ENCODE measurements at regions not wholly inside any gene's neighbourhood (a gene's known extent, or its start where the extent isn't known, plus 50 kb on each side); places are given as distances from the start of the nearest gene placed in this dataset.

DNA sequence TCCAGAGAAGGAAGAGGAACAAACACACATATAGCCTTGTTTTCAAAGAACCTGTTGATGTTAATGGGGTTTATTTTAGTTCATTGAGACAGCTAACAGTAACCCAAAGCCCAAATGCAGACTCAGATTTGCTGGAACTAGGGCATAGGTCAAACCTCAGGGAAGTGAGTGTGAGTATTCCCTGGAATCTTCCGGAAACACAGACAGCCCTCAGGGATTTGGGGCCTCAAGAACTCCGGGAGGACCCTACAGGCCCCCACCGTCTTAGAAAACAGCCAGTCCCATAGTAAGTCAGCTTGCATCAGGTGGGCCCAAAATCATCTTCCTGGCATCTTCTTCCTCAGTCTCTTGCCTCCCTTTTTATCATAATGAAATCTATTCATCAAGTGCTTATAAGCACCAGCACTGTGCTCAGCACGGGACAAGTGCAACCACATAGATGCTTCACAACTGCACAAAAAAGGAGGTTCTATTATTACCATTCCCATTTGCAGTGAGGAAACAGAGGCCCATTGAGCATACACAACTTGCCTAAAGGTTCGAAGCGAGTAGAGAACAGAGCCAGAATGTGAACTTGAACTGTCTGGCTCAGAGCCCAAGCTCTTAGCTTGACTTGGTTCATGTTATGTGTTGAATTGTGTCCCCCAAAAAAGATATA is 50.2 kb upstream of the BCL11A start:
- DNase-seq = no peak

DNA sequence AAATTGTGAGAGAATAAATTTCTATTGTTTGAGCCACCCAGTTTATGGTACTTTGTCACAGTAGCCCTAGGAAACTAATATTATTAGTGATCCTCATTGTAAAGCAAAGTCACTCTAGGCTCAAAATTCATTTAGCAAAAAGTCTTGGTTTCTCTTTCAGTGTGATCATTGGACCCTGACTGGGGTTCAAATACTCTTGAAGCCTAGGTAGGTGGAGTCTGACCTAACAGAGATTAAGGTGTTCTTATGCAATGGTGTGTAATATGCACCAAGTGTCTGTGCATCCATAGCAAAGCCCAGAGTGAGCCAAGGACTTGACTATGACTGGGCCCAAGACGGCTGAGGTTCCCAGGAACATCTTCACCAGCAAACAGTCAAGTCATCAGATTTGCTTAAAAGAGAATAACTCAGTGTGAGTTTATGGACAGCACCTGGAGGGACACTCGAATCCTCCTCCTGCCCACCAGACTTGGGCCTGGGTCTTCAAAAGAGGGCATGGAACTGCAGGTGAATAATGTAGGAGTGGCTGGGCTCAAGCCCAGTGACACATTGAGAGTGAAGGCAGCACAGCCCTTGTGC is 51.1 kb upstream of the BCL11A start:
- no peak for DNase-seq

DNA sequence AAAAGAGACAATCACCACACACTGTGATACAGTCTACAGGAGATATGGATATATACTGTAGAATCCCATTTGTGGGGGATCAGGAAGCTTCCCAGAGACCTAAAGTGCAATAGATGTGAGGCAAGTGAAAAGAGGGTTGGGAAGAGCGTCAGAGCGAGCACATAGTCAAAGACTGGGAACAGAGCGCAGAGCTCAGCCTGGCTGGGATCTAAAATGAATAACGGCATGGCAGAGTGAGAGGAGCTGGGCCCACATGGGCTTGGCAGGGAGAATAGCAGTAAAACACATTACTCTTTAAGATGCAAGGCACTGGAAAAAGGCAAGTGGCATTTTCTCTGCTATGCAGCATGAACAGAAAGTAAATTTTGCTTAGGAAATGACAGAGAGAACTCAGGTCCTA is 52.4 kb upstream of the BCL11A start:
- no peak for DNase-seq

DNA sequence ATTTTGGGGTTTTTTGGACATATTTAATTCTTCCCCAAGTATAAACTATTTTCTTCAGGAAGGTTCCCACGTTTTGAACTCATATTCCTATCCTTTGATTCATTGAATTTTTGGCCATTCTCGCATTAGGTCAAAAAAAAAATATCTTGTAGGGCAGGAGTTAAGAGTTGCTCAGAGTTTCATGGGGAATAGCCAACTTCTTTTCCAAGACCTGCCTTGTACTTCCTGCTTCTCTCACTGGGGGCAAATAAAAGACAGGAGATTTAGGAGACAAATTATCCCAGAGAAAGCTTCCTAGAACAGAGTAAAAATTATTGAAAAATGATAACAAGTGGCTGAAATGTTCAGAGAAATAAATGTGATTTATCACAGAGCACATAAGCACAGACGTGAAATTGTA is 55.2 kb upstream of the BCL11A start:
- no peak for DNase-seq

DNA sequence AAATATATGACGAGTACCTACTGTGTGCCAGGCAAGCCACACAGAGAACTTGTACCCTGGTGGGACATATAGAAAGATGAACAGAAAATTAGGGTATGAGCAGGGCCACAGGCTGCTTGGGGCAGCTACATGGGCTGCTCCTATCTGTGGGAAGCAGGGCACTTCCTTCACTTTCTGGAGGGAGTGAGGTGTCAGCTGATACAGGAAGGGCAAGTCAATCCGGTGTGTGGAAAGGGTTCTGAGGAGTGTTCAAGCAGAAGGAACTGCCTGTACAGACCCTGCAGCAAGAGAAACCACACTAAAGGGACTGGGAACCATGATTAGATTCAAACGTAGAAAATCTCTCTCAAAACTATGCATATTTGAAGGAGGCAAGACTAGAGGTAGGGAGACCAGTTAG is 58.6 kb upstream of the BCL11A start:
- no peak for DNase-seq

DNA sequence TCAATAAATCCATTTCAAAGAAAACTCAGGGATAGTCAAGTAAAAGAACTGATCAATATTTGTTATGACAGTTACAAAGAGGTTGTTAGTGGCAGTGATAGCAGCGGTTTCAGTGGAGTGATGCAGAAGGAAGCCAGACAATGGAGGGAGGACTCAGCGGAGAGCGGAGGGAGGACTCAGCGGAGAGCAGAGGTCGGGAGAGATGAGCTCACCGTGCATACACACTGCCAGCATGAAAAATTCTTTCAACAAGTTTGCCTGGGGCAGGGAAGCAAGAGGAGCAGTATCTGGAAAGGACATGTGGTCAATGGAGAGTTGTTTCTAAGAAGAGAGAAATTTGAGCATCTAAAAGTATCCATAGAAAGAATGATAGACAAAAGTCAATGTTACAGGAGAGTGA is 60.9 kb upstream of the BCL11A start:
- no peak for DNase-seq

DNA sequence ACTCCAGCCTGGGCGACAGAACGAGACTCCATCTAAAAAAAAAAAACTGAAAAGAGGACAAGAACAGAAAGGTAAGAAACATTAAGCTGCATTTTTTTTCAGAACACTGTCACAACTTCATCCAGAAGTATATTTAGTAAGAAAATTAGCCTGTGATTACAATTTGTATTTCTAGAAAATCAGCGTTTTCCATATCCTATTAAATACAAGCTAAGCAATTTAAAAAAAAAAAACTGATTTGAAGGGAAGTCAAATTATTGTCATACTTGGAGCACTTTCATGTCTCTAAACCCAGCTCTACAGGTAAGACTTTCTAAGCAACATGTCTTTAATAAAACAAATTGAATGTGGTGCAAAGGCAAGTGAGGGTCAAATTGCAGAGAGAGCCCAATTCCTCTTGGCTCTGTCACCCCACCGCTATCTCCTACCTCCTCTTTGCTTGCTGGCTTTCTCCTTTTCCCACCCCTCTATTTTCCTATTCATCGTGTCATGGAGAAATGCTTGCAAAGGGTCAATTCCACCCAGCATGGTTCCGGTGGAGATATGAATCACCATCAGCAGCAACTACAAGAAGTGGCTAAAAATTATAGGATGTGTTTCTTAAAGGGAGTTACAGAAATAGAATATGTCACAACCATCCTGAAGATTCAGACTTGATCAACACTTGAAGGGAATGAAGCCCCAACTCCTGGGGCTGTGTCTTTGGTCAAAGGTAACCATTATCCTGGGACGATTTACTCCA is 68.4 kb upstream of the BCL11A start:
- DNase-seq = no peak

DNA sequence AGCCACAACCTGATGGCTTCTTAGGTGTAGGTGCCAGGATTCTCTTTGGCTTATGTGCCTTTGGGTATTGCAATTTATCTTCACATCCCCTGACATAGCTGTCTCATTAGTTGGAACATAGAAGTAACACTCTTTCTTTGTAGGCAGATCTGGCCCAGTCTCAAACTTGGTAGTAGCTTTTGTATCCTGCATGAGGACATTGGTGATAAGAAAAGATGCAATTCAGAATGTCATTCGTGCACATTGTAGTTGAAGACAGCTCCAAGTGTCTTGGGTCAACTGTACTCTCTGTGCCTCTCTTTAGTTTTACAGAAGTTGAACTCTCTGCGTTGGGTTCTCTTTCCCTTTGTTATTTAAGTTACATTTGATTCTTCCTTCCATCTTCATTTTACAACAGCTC is 69.6 kb upstream of the BCL11A start:
- no peak for DNase-seq

DNA sequence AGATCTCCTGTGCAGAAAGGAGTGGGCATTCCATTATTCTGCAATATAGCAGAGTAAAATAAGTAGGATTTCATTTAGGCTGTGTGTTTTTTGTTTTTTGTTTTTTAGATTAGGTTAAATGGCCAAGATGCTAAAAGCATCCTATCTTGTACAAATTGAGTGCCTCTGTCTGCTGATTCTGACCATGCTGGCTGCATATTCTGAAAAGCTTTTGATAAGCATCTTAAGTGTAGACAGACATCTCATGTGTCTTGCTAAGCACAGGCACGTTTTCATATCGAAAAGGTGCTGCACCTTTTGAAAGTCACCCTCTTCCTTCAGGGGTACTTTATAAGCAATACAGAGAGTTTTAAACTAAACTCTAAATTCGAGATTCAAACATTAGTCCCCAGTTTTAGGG is 74.0 kb upstream of the BCL11A start:
- DNase-seq = no peak

DNA sequence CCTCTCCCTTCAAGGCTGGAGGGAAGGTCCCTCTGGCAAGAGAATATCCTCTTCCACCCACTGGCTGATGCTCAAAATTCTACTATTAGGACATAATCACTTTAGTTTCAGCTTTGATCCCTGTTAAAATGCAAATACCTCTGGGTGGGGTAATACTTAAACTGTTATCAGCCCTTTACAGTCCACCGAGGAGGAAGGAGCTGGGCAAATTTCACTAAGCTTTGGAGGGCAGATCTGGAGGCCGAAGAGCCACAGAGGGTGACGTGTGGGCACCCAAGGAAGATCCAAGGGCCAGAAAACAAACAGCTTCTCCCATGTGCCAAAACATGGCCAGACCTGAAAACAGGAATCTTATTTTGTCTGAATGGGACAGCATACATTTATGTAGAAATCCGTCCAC is 74.6 kb upstream of the BCL11A start:
- DNase-seq = no peak

DNA sequence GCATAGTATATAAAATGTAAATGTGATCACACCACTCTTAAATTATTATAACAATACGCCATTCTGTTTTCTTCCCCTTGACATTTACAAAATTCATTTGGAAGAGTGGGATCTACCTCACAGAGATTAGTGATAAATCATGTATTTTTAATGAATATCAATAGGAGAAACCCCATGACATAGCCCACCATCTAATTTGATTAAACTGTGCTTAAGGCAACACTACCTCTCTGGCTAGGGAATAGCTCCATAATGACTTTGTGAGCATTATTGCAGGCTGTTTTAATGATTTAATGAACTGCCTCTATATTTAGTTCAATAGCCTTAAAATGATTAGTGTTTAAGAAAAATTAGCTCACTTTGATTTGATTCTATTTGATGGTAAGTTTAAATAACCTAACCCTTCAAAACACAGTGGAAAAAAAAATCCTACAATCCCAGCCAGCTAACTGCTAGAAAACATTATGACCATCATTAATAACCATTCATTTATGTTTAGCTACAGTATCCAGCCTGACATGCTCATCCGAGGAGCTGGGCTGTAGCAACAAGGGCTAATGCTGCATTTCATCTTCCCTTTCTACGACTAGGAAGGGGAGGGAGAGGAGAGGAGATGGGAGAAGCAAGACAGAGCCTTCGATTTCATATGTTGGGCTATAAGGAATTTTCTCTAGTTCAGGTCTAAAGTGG is 75.3 kb upstream of the BCL11A start:
- DNase-seq = no peak

DNA sequence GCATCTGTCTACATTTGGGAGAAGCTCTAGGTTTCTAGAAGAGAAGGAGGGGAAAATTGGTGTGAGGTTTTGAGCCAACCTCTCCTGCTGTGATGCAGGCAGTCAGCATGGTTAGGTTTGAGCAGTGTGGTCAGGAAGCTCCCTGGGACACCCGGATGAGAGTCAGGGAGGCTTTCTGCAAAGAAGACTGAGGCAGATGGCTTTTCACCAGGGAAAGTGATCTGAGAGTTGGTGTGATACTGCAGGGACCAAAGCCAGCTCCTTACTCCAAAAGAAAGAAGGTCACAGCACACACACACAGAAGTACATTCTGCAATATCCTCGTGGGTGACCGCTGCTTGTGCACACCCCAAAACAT is 75.8 kb upstream of the BCL11A start:
- DNase-seq = no peak

DNA sequence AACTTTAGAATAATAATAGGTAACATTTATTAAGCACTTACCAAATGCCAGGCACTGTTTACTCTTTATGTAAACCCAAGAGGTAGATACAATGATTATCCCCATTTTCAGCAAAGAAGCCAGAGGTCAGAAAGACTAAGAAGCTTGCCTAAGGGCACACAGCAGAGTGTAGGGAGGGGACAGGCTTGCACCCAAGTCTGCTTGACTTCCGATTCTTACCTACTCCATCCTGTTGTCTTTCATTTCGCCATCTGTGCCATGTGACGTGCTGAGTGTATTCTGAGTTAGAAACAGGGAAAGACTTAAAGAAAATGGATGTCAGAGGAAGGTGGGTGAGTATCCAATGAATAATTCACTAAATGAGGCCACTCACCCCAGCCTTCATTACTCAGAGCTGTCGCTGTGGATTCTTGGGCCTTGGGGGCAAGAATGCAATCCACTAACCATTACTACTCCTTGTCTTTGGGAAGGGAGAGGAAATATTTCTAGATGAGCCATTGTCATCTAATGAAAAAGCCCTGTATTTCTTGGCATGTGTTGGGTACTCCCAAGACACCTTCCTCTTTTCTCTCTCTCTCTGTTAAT is 76.4 kb upstream of the BCL11A start:
- peak; percentile 3 for DNase-seq

DNA sequence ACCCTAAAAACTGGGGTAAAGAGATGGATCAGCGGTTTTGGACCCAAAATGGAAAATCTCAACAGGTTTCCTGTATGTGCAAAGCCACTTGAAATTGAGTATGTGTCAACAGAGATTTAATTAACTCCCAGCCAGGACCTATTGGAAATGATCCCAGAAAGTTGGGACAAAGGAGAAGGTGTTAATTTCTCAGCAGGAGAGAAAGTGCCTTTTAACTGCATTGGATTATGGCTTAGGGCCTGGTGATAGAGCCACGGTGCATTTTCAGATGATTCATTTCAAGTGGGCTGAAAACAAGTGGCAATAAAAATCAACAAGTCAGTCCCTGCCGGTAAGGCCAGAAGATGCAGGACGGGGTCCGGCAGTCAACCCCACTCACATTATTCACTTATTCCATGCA is 80.2 kb upstream of the BCL11A start:
- no peak for DNase-seq

DNA sequence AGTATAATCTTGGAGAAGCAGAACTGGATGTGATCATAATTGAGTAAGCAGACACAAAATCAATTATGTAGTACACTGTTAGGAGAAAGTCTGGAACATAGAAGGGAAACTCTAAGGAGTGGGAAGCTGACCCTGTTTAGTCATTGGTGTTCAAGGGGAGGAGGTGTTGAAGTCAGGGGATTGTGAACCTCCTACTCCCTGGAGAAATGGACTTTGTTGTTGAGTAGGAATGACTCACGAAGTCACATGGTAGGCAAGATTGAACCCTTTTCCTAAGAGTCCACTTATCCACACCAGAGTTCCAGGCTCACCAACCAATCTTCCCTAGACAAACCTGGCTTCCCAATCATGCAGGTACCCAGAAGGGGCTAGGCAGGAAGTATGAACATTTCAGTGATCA is 81.0 kb upstream of the BCL11A start:
- no peak for DNase-seq

DNA sequence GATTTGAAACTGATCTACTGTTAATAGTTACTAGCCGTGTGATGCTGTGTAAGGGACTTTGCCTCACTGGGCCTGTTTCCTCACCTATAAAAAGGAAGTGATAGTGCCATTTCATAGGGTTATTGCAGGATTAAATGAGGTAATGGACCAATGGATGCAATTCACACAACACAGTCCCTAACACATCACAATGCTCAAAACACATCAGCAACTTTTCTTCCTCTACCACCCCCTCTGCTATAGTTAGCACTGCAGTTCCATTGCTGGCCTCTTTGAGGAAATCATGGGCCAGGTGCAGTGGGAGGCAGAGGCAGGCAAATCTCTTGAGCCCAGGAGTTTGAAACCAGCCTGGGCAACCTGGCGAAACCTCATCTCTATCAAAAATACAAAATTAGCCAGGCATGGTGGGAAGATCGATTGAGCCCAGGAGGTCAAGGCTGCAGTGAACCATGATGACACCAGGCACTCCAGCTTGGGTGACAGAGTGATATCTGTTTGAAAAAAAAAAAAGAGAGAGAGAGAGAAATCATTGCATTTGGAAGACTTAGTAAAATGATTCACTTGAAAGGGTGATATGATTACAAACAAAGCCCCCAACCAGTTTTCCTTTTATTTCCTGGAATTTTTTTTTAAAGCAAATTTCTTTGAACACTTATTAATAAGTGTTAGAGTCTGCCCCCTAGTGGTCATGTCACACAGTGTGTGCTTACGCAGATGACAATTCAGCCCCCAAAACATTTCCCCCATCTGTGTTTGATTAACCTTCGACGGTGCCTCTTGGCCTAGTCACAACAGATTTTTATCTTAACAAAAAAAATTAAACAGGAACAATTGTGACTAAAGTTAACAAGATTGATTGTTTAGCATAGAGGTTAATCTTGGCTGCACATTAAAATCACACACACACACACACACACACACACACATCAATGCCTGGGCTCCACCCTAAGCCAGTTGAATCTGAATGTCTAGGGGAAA is 88.6 kb upstream of the BCL11A start:
- DNase-seq = peak; percentile 35

DNA sequence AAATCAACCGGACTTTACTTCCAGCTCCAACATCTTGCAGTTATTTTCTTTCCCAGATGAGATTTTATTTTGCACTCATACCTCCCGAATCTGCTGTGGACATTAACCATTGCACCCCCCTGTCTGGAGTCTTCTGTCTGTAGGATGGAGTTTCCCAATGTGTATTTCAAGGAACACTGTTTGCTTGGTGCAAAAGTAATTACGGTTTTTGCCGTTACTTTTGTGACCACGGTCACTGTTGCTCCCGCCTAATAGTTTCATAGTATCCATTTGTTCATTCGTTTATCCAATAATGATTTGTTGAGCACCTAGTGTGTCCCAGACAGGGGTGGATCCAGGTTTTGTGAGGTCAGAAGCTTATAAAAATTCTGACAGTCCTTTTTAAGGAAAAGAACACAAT is 90.3 kb upstream of the BCL11A start:
- DNase-seq = no peak

DNA sequence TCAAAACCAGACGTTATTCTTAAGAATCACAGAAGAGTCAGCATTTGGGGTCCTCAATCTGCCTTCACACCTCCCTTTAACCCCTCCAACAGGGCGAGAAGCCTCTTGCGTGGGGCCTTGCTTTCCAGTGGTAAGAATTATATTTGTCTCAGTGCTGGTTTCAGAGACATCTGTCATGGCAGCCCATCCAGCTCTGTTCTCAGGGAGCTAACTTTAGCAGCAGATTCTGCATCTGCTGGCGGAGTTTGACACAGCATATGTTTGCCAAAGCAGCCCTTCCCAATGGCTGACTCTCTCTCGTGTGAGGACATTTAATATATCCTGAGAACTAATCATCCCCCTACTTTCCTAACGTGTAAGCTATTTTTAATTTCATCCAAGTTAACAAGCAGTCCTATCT is 91.5 kb upstream of the BCL11A start:
- DNase-seq = no peak

DNA sequence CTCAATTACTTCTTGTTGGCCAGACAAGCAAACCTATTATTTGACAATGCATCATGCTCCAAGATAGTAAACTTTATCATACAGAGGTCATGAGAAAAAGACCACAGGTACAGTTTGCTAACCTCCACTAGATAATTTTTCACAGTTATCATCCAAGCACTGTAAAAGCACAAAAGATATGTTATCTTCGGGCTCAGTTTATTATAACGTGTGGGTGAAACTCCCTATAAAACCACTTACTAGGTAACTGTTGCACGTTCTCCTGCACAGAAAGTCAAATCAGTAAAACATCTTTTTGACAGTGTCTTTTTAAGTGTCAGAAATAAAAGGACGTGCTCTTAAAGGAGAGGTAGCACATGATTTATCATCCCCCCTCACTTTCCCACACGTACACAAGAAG is 94.7 kb upstream of the BCL11A start:
- DNase-seq = no peak

DNA sequence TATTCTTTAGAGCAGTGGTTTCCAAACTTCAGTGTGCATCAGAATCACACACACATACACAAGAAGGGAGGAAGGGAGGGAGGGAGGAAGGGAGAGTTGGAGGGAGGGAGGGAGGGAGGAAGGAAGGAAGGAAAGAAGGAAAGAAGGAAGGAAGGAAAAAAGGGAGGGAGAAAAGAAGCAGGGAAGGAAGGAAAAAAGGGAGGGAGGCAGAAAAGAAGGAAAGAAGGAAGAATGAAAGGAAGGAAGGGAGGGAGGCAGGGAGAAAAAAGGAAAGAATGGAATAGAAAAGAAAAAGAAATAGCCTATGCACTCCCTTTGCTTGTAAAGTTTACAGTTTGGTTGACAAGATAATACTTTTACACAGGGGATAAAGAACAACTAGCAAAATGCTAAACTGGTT is 96.3 kb upstream of the BCL11A start:
- DNase-seq = no peak

DNA sequence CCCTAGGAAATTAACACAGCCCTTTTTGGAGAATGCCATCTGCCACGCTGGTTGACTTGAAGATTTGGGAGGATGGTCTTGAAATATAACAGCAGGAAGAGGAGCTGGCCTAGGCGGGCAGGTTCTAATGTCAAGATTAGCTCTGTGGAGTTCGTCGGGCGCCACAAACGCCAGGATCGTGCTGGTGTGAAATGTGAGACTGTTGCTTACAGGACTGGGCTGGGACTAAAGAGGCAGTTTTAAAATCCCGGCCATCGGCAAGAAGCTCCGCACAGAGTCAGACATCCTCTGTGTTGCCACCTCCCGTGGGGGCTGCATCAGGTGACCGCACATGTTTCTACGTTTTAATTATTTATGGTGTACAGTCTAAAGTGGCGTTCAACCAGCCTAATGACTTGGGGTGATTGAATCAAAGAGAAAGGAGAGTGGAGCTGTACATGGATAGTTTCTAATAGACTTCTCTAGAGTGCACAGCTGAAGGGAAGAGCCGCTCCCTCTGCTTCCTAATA is 99.4 kb upstream of the BCL11A start:
- no peak for DNase-seq

DNA sequence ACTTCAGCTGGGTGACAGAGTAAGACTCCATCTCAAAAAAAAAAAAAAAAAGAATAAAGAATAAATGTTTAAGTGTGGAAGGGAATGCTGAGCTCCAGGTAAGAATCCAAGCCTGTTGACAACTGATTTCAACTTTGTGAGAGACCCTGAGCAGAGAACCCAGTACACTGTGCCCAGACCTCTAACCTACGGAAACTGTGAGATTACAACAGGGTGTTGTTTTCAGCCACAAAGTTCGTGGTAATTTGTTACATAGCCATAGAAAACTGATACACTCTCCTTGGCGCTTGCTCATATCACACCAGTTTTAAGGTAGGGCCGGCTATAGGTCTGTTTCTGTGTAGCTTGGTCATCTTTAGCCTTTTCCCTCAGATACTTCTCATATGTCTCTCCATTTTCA is 98.4 kb upstream of the PAPOLG start:
- no peak for DNase-seq

Data from EL (cell line).